SK-N-SH (cell line): ENCODE measurements at regions not wholly inside any gene's neighbourhood (a gene's known extent, or its start where the extent isn't known, plus 50 kb on each side); places are given as distances from the start of the nearest gene placed in this dataset.

Experiments
- CTCF ChIA-PET: fragments of 300-600, 350-600 bp; formaldehyde crosslinking; extraction: SDS; loops from one replicate; lab custom pipeline; 2021; lab: Yijun Ruan, JAX
- POLR2A ChIA-PET: fragments of 350-600 bp; sonication (Branson Sonifier 250); formaldehyde crosslinking; extraction: SDS; loops from one replicate; lab custom pipeline; 2020; ENCODE audit warnings: antibody characterized with exemption, inconsistent platforms; lab: Yijun Ruan, JAX
- DNase-seq: peaks from one replicate; pipeline ENCODE4 v3.0.0; 2012
- H2AFZ ChIP-seq: fragments of 200-600 bp; sonication (generic); 2 replicates; pipeline ENCODE4 v1.8.1; 2016; ENCODE audit warnings: antibody characterized with exemption, mild to moderate bottlenecking, low read depth
- H3F3A ChIP-seq: fragments of 200-600 bp; sonication (generic); replicated peaks from 2 replicates; pipeline ENCODE3; 2016; ENCODE audit warnings: antibody characterized with exemption, mild to moderate bottlenecking; ENCODE audit not compliant: insufficient read depth
- H3K27ac ChIP-seq, 2 experiments: fragments of 200-500 bp in 1 of 2; fragments of 200-600 bp in 1 of 2; sonication (Bioruptor generic) in 1 of 2; sonication (generic), shearing (Covaris generic) in 1 of 2; 2 replicates each; pipeline versions ENCODE4 v1.5.1 to v1.6.1; 2014 to 2016; ENCODE audit warnings: low read depth in 2 of 2, inconsistent platforms in 1 of 2, low read length in 1 of 2, mild to moderate bottlenecking in 1 of 2, mixed read lengths in 1 of 2
- H3K27me3 ChIP-seq: fragments of 200-600 bp; sonication (generic), shearing (Covaris generic); 2 replicates; pipeline ENCODE4 v1.6.1; 2016; ENCODE audit warnings: mixed run types; ENCODE audit not compliant: insufficient read depth
- H3K36me3 ChIP-seq, 2 experiments: fragments of 200-500 bp in 1 of 2; fragments of 200-600 bp in 1 of 2; sonication (Bioruptor generic) in 1 of 2; sonication (generic) in 1 of 2; replicated peaks in 1 of 2; 2 replicates each; pipeline versions ENCODE3 to v1.5.1; 2014 to 2016; ENCODE audit warnings: low read length in 1 of 2, mild to moderate bottlenecking in 1 of 2; ENCODE audit not compliant: insufficient read depth in 2 of 2, control insufficient read depth in 1 of 2
- H3K4me1 ChIP-seq, 2 experiments: fragments of 200-500 bp in 1 of 2; fragments of 200-600 bp in 1 of 2; sonication (Bioruptor generic) in 1 of 2; sonication (generic), shearing (Covaris generic) in 1 of 2; 2 replicates each; pipeline versions ENCODE4 v1.5.1 to v1.6.1; 2014 to 2016; ENCODE audit warnings: low read depth in 1 of 2, low read length in 1 of 2, mixed run types in 1 of 2; ENCODE audit not compliant: insufficient read depth in 2 of 2, control insufficient read depth in 1 of 2
- H3K4me2 ChIP-seq: fragments of 200-600 bp; sonication (generic), shearing (Covaris generic); 2 replicates; pipeline ENCODE4 v1.6.1; 2017; ENCODE audit warnings: mixed run types
- H3K4me3 ChIP-seq, 2 experiments: fragments of 200-500 bp in 1 of 2; fragments of 200-600 bp in 1 of 2; sonication (Bioruptor generic) in 1 of 2; sonication (generic), shearing (Covaris generic) in 1 of 2; 2 replicates each; pipeline versions ENCODE4 v1.5.1 to v1.8.1; 2014 to 2016; ENCODE audit warnings: low read depth in 2 of 2, inconsistent platforms in 1 of 2, low read length in 1 of 2, mild to moderate bottlenecking in 1 of 2, mixed read lengths in 1 of 2, moderate library complexity in 1 of 2
- H3K79me2 ChIP-seq: fragments of 200-600 bp; sonication (generic); 2 replicates; pipeline ENCODE4 v1.8.1; 2017; ENCODE audit warnings: mild to moderate bottlenecking; ENCODE audit not compliant: insufficient read depth
- H3K9ac ChIP-seq: fragments of 200-600 bp; sonication (generic); 2 replicates; pipeline ENCODE4 v1.6.1; 2017; ENCODE audit warnings: mixed run types
- H3K9me2 ChIP-seq: fragments of 200-600 bp; sonication (generic); 2 replicates; pipeline ENCODE4 v1.6.1; 2017; ENCODE audit warnings: mixed run types
- H3K9me3 ChIP-seq: fragments of 200-600 bp; sonication (generic); 2 replicates; pipeline ENCODE4 v1.6.1; 2017; ENCODE audit warnings: mixed run types, mild to moderate bottlenecking, moderate library complexity
- H4K20me1 ChIP-seq: fragments of 200-600 bp; sonication (generic); 2 replicates; pipeline ENCODE4 v1.6.1; 2017; ENCODE audit warnings: mild to moderate bottlenecking, mixed run types; ENCODE audit not compliant: insufficient read depth
- FOSL2 ChIP-seq: IDR thresholded peaks from 2 replicates; pipeline ENCODE4 v1.4.0; 2012; ENCODE audit warnings: low read depth, mild to moderate bottlenecking, moderate library complexity, borderline replicate concordance
- FOXJ3 ChIP-seq: sonication (generic); formaldehyde crosslinking; IDR thresholded peaks from 2 replicates; pipeline ENCODE4 v1.5.1; 2020; ENCODE audit warnings: mild to moderate bottlenecking, missing genetic modification reagents
- FOXM1 ChIP-seq: IDR thresholded peaks from 2 replicates; pipeline ENCODE4 v1.4.0; 2012; ENCODE audit warnings: low read depth, mild to moderate bottlenecking
- GATA2 ChIP-seq: sonication (generic); formaldehyde crosslinking; IDR thresholded peaks from 2 replicates; pipeline ENCODE4 v1.5.0; 2020; ENCODE audit warnings: mild to moderate bottlenecking, missing genetic modification reagents
- IRF3 ChIP-seq: fragments of 150-350 bp; IDR thresholded peaks from 2 replicates; pipeline ENCODE4 v1.6.1; 2016; ENCODE audit warnings: mild to moderate bottlenecking, low read depth, low read length
- JUND ChIP-seq: IDR thresholded peaks from 2 replicates; pipeline ENCODE4 v1.4.0; 2012
- MEF2A ChIP-seq: IDR thresholded peaks from 2 replicates; pipeline ENCODE4 v1.4.0; 2012; ENCODE audit warnings: low read depth, borderline replicate concordance
- NFIC ChIP-seq: IDR thresholded peaks from 2 replicates; pipeline ENCODE4 v1.4.0; 2012; ENCODE audit warnings: borderline replicate concordance
- NRF1 ChIP-seq: IDR thresholded peaks from 2 replicates; pipeline ENCODE4 v1.6.1; 2012; ENCODE audit warnings: low read depth, mild to moderate bottlenecking, low read length
- PBX3 ChIP-seq: IDR thresholded peaks from 2 replicates; pipeline ENCODE4; 2012
- REST ChIP-seq: IDR thresholded peaks from 2 replicates; pipeline ENCODE4 v1.6.1; 2012; ENCODE audit warnings: mild to moderate bottlenecking, low read depth, low read length, moderate library complexity
- RFX5 ChIP-seq: IDR thresholded peaks from 2 replicates; pipeline ENCODE4 v1.6.1; 2012; ENCODE audit warnings: mild to moderate bottlenecking, improper control_type of control experiment, low read length
- RXRA ChIP-seq: IDR thresholded peaks from 2 replicates; pipeline ENCODE4 v1.4.0; 2012; ENCODE audit warnings: low read depth, mild to moderate bottlenecking, borderline replicate concordance
- USF1 ChIP-seq: IDR thresholded peaks from 2 replicates; pipeline ENCODE4 v1.4.0; 2012; ENCODE audit warnings: low read depth, borderline replicate concordance
- YY1 ChIP-seq: IDR thresholded peaks from 2 replicates; pipeline ENCODE4 v1.4.0; 2012; ENCODE audit warnings: low read depth, mild to moderate bottlenecking
- WGBS: methylation state at CpG from one replicate; pipeline ENCODE4 v1.1.6; 2017; ENCODE audit warnings: low lambda C conversion rate; 5-methylcytosine and 5-hydroxymethylcytosine counted together

GRCh38 chr11:38060920-38061319, 1462.9 kb upstream of the RAG2 start:
- Histone ChIP-seq H3F3A (no peaks in the 10 kb centered on the region), H3K9me3 (no peaks in the 10 kb centered on the region), H3K4me2 (no peak overlapping the region), H3K36me3 (no peaks in the 10 kb centered on the region), H3K9ac (no peak overlapping the region), H2AFZ (no peak overlapping the region), H4K20me1 (no peaks in the 10 kb centered on the region), H3K27ac (no peak overlapping the region)
- no peak for DNase-seq
- CTCF ChIA-PET = no interaction called here
- TF ChIP-seq IRF3 (no peak), FOXM1 (no peak), JUND (no peak), NRF1 (no peak), RFX5 (no peak), PBX3 (no peak), USF1 (no peak)
- TF ChIP-seq, all 33 proteins: peak for 0
- H3K4me1 ChIP-seq = no peaks in the 10 kb centered on the region; a peak in 2 of 4 replicates
- WGBS = 25% methylated on average over 3 of the region's 3 CpGs
- POLR2A ChIA-PET = no interaction called here
- H3K9me2 ChIP-seq = no peaks in the 10 kb centered on the region
- H3K27me3 ChIP-seq = no peaks in the 10 kb centered on the region
- H3K4me3 ChIP-seq = no peak overlapping the region
- no peaks in the 10 kb centered on the region for H3K79me2 ChIP-seq

GRCh38 chr11:38060136-38060535, 1462.1 kb upstream of the RAG2 start:
- Histone ChIP-seq H4K20me1 (no peaks in the 10 kb centered on the region), H3K36me3 (no peaks in the 10 kb centered on the region), H3K9ac (no peak overlapping the region), H3K4me1 (no peaks in the 10 kb centered on the region; a peak in 2 of 4 replicates), H3F3A (no peaks in the 10 kb centered on the region), H3K79me2 (no peaks in the 10 kb centered on the region), H3K27ac (no peak overlapping the region), H2AFZ (no peak overlapping the region), H3K4me3 (no peak overlapping the region), H3K9me2 (no peaks in the 10 kb centered on the region), H3K9me3 (no peaks in the 10 kb centered on the region), H3K4me2 (no peak overlapping the region), H3K27me3 (no peaks in the 10 kb centered on the region)
- no peak for DNase-seq
- TF ChIP-seq MEF2A (no peak), FOXJ3 (CRISPR knock-in tag) (no peak), YY1 (no peak), GATA2 (CRISPR knock-in tag) (no peak), FOSL2 (no peak), RFX5 (no peak), REST (no peak), PBX3 (no peak), RXRA (no peak), NFIC (no peak)
- POLR2A ChIA-PET = no interaction called here
- CTCF ChIA-PET = no interaction called here
- 48% methylated on average over 3 of the region's 3 CpGs for WGBS
